GM19238 (cell line): ENCODE measurements at regions not wholly inside any gene's neighbourhood (a gene's known extent, or its start where the extent isn't known, plus 50 kb on each side); places are given as distances from the start of the nearest gene placed in this dataset.

Source experiments
- DNase-seq: peaks from one replicate; pipeline ENCODE4 v3.0.0; 2011; ENCODE audit warnings: low spot score; ENCODE audit not compliant: insufficient read length

GRCh38 chr9:80569236-80569635, 997.5 kb downstream of the TLE4 start:
- DNase-seq: no peak

GRCh38 chr9:80561526-80561925, 989.8 kb downstream of the TLE4 start:
- no peak for DNase-seq

GRCh38 chr9:80560976-80561375, 989.2 kb downstream of the TLE4 start:
- DNase-seq: no peak

- no peak for DNase-seq
These were observed 985.5 kb downstream of the TLE4 start for GRCh38 chr9:80557256-80557655.

- DNase-seq: no peak
These were observed 984.9 kb downstream of the TLE4 start for GRCh38 chr9:80556631-80557030.

GRCh38 chr9:80555782-80556325, 984.1 kb downstream of the TLE4 start:
- no peak for DNase-seq

- DNase-seq: no peak
These were observed 983.1 kb downstream of the TLE4 start for GRCh38 chr9:80554856-80555255.

GRCh38 chr9:80554301-80554700, 982.5 kb downstream of the TLE4 start:
- DNase-seq: no peak

- no peak for DNase-seq
These were observed 981.2 kb downstream of the TLE4 start for GRCh38 chr9:80552931-80553330.

GRCh38 chr9:80550181-80550580, 978.4 kb downstream of the TLE4 start:
- DNase-seq: no peak

GRCh38 chr9:80547613-80548012, 975.8 kb downstream of the TLE4 start:
- no peak for DNase-seq

- DNase-seq: no peak
These were observed 968.6 kb downstream of the TLE4 start for GRCh38 chr9:80540387-80540786.

- no peak for DNase-seq
These were observed 967.2 kb downstream of the TLE4 start for GRCh38 chr9:80538976-80539375.

- no peak for DNase-seq
These were observed 950.7 kb downstream of the TLE4 start for GRCh38 chr9:80522465-80522864.

GRCh38 chr9:80521151-80521550, 949.4 kb downstream of the TLE4 start:
- no peak for DNase-seq

- no peak for DNase-seq
These were observed 948.5 kb downstream of the TLE4 start for GRCh38 chr9:80520231-80520630.

GRCh38 chr9:80518441-80518840, 946.7 kb downstream of the TLE4 start:
- DNase-seq: no peak

- DNase-seq: no peak
These were observed 944.9 kb downstream of the TLE4 start for GRCh38 chr9:80516679-80517078.

GRCh38 chr9:80509358-80509757, 937.6 kb downstream of the TLE4 start:
- no peak for DNase-seq

GRCh38 chr9:80507611-80508010, 935.8 kb downstream of the TLE4 start:
- no peak for DNase-seq

GRCh38 chr9:80504601-80505230, 933.0 kb downstream of the TLE4 start:
- no peak for DNase-seq

- no peak for DNase-seq
These were observed 932.0 kb downstream of the TLE4 start for GRCh38 chr9:80503671-80504281.

- no peak for DNase-seq
These were observed 930.5 kb downstream of the TLE4 start for GRCh38 chr9:80502306-80502705.
